Urinary bladder (tissue), 4 donors: ENCODE measurements at regions not wholly inside any gene's neighbourhood (a gene's known extent, or its start where the extent isn't known, plus 50 kb on each side); places are given as distances from the start of the nearest gene placed in this dataset. TPM values are rescaled to one million over a fixed set of nuclear protein-coding genes. Genes with fewer than 3 reads are reported as not detected.

Experiments used
- DNase-seq: peaks from one replicate; pipeline ENCODE4 v3.0.0-alpha.2; 2015; ENCODE audit errors: extremely low spot score
- H3K27ac ChIP-seq: one replicate; pipeline ENCODE4 v1.5.1; 2013; ENCODE audit warnings: low read depth, mild to moderate bottlenecking, moderate library complexity
- H3K36me3 ChIP-seq: one replicate; pipeline ENCODE4 v1.6.1; 2013; ENCODE audit warnings: mild to moderate bottlenecking, moderate library complexity; ENCODE audit not compliant: insufficient read depth
- H3K4me1 ChIP-seq: one replicate; pipeline ENCODE4 v1.6.1; 2013; ENCODE audit warnings: mild to moderate bottlenecking, moderate library complexity; ENCODE audit not compliant: insufficient read depth
- H3K4me3 ChIP-seq: one replicate; pipeline ENCODE4 v1.5.1; 2013; ENCODE audit warnings: low read depth, low read length
- WGBS: extraction: QIAGEN DNeasy Blood & Tissue Kit; methylation state at CpG from one replicate; pipeline ENCODE4 v1.1.7; 2013; 5-methylcytosine and 5-hydroxymethylcytosine counted together
- small RNA-seq: library from RNA; depleted of rRNA; stranded (forward); fragments of <200 nt; gene quantifications from one replicate; pipeline ENCODE3, GENCODE V24; 2014
- donor health status: healthy with polysubstance abuse.
- donor health status: healthy.

GRCh38 chr13:57030671-57031070 is 110.0 kb upstream of the PRR20A start:
- Histone ChIP-seq H3K4me1 (no peaks in the 10 kb centered on the region), H3K36me3 (no peaks in the 10 kb centered on the region), H3K4me3 (no peak overlapping the region), H3K27ac (no peak overlapping the region)
- DNase-seq: no peak
- WGBS: 92% methylated on average over 6 of the region's 6 CpGs

DNA sequence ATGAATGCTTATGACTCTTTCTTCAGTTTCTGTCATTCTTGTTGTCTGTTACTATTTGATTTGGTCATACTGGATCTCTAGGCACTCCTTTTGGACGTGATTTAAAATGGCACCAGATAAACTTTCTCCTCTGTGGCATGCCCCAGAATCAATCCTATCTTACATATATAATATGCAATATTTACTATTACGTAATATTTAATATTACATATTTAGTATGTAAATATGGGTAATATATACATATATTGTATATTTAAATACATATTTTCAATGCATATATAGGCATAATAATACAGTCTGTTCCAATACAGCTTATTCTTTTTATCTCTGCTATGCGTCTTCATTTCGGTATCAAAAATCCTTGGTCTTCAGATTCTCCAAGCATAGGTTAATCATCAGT is 104.4 kb upstream of the PRR20A start:
- no peak for DNase-seq
- no peak overlapping the region for H3K27ac ChIP-seq
- H3K4me1 ChIP-seq: no peaks in the 10 kb centered on the region
- no peak overlapping the region for H3K4me3 ChIP-seq
- no peaks in the 10 kb centered on the region for H3K36me3 ChIP-seq
- WGBS: 92% methylated on average over 4 of the region's 4 CpGs

DNA sequence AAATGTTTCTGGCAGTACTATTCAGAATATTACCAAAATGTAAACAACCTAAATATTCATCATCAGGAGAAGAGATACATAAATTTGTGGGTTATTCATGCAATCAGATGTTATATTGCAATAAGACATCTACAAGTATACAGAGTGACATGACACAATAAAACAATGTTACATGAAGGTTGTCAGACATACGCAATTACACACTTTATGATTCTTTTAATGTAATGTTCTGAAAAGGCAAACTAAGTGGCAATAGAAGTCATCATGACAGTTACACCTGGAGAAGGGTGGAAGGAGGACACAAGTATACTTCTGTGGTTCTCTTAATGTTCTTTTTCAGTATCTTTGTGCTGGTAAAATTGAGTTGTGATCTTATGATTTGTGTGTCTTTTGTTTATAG is 95.8 kb upstream of the PRR20A start:
- Histone ChIP-seq H3K4me1 (no peaks in the 10 kb centered on the region), H3K27ac (no peak overlapping the region), H3K36me3 (no peaks in the 10 kb centered on the region), H3K4me3 (no peak overlapping the region)
- 92% methylated on average over 1 of the region's 1 CpG for WGBS
- no peak for DNase-seq

GRCh38 chr13:57045826-57046546 is 94.7 kb upstream of the PRR20A start:
- Histone ChIP-seq H3K4me3 (no peak overlapping the region), H3K4me1 (no peaks in the 10 kb centered on the region), H3K27ac (no peak overlapping the region), H3K36me3 (no peaks in the 10 kb centered on the region)
- 21% methylated on average over 5 of the region's 5 CpGs for WGBS
- DNase-seq: no peak

DNA sequence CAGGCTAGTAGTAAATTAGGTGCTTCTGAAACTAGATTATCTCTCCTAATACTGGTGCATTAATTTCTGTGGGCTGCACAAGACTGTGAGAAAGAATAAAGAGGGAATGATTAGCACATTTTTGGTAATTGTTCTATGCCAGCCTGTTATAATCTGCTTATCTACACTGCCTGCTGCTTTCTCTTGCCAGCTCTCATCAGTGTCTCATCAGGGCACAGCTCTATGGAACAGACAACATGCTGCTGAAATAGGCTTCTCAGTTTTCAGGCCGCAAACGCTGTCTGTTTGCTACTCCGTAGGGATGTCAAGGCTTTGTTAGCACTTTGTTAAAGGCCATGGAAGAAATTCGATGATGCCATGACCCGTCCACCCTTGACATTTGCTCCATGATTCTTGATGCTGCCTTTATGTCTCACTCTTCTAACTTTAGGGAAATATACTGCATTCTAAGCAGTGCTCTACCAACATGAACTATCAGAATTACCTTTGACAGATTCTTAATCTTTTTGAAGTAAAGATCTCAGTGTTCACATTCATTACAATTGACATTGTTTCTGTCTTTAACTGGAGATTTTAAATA is 84.0 kb upstream of the PRR20A start:
- 50% methylated on average over 5 of the region's 5 CpGs for WGBS
- no peak for DNase-seq
- no peaks in the 10 kb centered on the region for H3K36me3 ChIP-seq
- H3K4me1 ChIP-seq: no peaks in the 10 kb centered on the region
- H3K4me3 ChIP-seq: no peak overlapping the region
- H3K27ac ChIP-seq: no peak overlapping the region

DNA sequence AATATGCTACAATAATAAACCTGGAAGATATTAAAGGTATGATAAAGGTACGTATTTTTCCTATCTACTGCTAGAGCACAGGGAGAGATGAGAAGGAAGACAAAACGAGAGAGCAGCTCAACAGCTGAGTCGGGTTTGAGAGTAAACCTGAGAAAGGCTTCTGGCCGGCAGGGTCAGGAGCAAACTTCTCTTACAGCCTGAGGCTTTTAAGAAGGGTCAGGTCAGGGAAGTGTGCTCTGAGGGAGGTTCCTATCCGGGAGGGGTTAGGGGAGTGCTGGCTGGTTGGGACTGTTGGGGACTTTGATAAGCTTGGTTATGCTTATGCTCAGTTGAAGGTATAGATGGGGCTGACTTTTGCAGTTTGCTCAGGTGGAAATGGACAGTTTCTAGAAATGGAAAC is 77.7 kb upstream of the PRR20A start:
- WGBS: 51% methylated on average over 5 of the region's 5 CpGs
- Histone ChIP-seq H3K4me3 (no peak overlapping the region), H3K4me1 (no peaks in the 10 kb centered on the region), H3K36me3 (no peaks in the 10 kb centered on the region), H3K27ac (no peak overlapping the region)
- no peak for DNase-seq

DNA sequence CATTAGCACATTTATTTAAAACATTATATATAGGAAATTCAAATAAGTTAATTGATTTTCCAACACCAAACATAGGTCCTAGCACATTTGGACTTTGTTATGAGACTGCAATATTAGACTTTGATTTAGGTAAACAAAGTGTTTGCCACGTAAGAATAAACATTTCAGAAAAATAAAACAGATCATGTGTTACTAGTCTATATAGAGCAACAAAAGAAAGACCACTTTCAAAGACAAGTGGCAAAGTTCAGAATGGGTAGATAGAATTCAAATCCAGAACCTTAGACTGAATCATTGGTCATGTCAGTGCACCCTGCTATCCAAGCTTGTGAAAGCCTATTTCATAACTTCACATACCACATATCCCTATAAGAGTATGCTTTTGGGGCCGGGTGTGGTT is 66.7 kb upstream of the PRR20A start:
- DNase-seq: no peak
- Histone ChIP-seq H3K4me3 (no peak overlapping the region), H3K4me1 (no peaks in the 10 kb centered on the region), H3K27ac (no peak overlapping the region), H3K36me3 (no peaks in the 10 kb centered on the region)
- 79% methylated on average over 2 of the region's 2 CpGs for WGBS

DNA sequence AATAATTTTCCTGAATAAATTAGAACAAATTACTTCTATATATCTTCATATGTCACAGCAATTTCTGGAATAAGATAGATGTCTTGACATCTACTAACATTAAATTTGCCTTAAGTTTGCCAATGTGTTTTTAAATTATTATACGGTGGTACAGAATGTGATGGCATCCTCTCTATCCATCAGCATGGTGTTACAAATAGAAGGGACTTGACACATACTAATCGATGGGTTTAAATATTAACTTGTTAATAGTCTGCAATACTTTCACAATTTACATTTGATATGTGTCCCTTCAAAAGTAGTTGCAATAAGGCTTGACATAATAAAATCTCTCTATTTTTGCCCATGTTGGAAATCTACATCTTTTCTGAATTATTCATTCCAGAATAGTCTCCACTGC is 65.1 kb upstream of the PRR20A start:
- 95% methylated on average over 2 of the region's 2 CpGs for WGBS
- DNase-seq: no peak
- Histone ChIP-seq H3K27ac (no peak overlapping the region), H3K4me3 (no peak overlapping the region), H3K4me1 (no peaks in the 10 kb centered on the region), H3K36me3 (no peaks in the 10 kb centered on the region)

- no peak for DNase-seq
- Histone ChIP-seq H3K4me3 (no peak overlapping the region), H3K36me3 (no peaks in the 10 kb centered on the region), H3K4me1 (no peaks in the 10 kb centered on the region), H3K27ac (no peak overlapping the region)
- WGBS: 85% methylated on average over 2 of the region's 2 CpGs
Observed at GRCh38 chr13:57087006-57087405, 53.7 kb upstream of the PRR20A start.

Small RNA genes in the stretch of these regions (small RNA-seq; reads per million reads assigned to genes)
- gene MIR5007 (not detected), gene RF02271 (not detected)
